HK-2 (cell line): ENCODE measurements at regions not wholly inside any gene's neighbourhood (a gene's known extent, or its start where the extent isn't known, plus 50 kb on each side); places are given as distances from the start of the nearest gene placed in this dataset.

Experiments used
- DNase-seq: peaks from one replicate; pipeline ENCODE4 v3.0.0-alpha.2; 2018; ENCODE audit not compliant: unreplicated experiment

- DNase-seq, result no peak
Measured at GRCh38 chr4:100804576-100805360, 286.9 kb upstream of the EMCN start.

- no peak for DNase-seq
Measured at GRCh38 chr4:100803751-100804150, 285.9 kb upstream of the EMCN start.

DNA sequence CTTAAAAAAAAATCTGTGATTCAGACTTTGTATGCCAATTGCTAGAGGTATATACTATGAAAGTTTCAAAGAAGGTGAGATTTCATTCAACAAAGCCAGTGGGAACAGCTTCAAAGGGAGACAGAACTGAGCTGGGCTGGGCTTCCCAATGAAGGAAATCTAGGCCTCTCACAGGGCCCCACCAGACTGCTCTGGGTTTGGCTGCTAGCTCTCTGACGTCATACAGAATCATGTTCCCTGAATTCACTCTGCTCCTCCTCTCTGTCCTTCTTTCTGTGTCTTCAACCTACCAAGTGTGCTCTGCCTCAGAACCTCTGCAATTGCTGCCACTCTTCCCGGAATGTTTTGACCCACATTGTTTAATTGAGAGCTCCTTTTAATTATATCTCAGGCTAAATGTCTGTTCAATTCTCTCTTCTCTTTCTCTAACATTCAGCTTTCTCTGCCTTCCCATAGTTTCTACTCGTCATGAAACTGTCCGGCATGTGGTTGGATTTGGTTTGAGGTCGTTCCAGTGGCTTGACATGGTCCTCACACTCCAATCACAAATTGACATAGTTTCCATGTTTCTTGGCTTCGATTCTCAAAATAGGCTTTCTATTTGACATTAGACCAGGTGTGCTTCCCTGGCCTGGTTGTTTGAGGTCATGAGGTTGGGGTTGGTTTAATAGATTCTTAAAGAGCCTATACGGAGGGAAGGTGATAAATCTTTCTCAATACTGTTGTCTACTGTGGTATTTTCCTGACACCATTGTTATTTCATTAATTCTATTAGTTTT is 282.1 kb upstream of the EMCN start:
- DNase-seq, result no peak

DNA sequence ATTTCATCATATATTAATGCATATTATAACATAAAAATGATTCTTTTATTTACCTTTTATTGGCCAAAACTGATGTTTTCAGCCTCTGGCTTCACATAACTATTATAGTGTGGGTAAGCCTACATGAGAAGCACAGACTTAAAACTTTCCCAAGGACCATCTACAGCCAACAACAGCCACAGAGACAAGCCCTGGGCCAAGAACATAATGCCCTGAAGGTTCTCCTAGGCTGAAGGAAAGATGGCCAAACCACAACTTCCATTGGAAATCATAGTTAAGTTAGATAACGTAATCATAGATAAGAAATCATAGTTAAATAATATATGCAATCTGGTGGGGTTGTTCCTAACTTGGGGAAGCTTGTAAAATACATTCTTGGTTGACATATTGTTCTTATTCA is 280.0 kb upstream of the EMCN start:
- DNase-seq, result no peak

DNA sequence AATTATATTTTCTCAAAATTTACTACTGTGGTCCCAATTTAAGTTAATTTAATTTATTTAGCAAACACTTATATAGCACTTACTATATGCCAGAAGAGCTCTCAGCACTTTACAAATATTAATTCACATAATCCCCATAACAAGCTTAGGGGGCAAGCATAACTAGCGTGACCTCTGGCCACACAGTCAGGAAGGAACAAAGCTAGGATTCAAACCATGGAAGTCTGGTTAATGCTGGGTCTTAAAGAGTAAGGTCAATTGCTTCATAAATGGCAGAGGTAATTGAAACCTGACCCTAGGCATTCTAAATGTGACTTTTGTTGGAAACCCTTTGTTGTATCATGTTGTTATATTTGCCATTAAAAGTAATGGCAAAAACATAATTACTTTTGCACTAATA is 279.5 kb upstream of the EMCN start:
- DNase-seq, result no peak

DNA sequence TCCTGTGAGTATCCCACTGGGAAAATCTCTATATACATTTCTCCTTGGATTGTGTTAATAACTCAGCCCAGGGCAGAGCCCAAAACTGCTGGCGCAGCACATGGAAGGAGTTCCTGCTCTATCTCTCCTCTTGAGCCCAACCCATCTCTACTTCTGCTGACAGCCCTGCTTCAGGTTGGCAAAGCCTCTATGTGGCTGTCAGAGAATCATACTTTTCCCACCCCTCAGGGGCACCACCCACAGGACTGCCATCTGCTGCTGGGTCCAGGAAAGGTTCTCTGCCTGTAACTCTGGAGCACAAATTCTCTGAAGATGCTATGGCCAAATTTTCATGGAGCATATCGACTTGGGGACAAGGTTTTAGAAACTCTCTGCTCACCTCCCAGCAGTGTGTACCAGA is 278.5 kb upstream of the EMCN start:
- no peak for DNase-seq

- DNase-seq, result no peak
Measured at GRCh38 chr4:100795581-100795980, 277.8 kb upstream of the EMCN start.

GRCh38 chr4:100790836-100791615 is 273.2 kb upstream of the EMCN start:
- DNase-seq, result no peak

DNA sequence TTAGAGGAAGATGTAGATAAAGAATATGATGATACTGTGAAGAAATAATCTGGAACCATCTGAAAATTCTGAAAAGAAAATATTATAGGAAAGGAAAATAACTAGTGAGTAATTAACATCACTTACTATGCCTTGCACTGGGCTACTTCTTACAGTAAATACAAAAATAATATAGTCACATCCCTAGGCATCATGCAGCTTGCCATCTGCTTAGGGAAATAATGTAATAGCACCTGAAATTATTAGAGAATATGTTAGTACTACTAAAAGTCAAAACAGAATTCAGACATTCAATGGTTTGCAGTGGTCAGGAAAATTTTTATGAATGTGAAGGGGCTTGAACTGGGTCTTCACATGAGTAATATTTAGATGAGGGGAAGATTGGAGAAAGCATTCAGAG is 272.2 kb upstream of the EMCN start:
- DNase-seq, result no peak

- no peak for DNase-seq
Measured at GRCh38 chr4:100786481-100786880, 268.7 kb upstream of the EMCN start.

GRCh38 chr4:100782356-100782755 is 264.5 kb upstream of the EMCN start:
- no peak for DNase-seq

GRCh38 chr4:100781435-100781834 is 263.6 kb upstream of the EMCN start:
- no peak for DNase-seq

GRCh38 chr4:100780126-100780525 is 262.3 kb upstream of the EMCN start:
- DNase-seq, result no peak

GRCh38 chr4:100778431-100778830 is 260.6 kb upstream of the EMCN start:
- no peak for DNase-seq

GRCh38 chr4:100762738-100763137 is 244.9 kb upstream of the EMCN start:
- DNase-seq, result no peak

DNA sequence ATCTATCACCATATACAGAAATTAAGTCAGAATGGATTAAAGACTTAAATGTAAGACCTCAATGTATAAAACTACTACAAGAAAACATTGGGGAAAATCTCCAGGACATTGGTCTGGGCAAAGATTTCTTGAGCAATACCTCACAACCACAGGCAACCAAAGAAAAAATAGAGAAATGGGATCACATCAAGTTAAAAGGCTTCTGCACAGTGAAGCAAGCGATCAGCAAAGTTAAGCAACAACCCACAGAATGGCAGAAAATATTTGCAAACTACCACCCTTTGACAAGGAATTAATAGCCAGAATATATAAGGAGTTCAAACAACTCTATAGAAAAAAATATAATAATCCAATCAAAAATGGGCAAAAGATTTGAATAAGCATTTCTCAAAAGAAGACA is 236.9 kb upstream of the EMCN start:
- DNase-seq, result no peak

DNA sequence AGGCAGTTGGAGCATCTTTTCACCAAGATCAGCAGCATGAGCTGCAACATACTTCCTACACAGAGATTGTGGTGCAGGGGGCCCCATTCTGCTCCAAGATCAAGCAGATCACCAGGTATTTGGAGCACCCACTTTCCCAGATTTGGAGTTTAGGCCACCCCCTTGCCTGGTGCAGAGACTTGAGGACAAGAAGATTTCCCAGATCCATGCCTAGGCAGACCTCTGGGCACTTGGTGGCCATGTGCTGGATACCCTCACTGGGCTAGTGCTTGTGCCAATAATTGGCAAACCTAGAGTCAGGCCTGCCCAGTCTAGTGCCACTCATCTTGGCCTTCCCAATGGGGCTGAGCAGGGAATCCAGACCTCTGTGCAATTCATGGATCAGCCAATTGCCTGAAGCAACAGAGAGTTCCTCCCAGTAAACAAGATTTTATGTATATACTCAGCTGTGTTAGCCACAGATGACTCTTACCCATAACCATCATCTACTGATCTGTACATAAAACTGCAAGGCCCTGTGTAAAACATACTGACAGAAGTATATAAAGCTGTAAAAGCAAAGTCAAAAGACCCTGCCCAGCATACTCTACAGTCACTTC is 228.4 kb upstream of the EMCN start:
- no peak for DNase-seq

- no peak for DNase-seq
Measured at GRCh38 chr4:100742045-100742444, 224.2 kb upstream of the EMCN start.

DNA sequence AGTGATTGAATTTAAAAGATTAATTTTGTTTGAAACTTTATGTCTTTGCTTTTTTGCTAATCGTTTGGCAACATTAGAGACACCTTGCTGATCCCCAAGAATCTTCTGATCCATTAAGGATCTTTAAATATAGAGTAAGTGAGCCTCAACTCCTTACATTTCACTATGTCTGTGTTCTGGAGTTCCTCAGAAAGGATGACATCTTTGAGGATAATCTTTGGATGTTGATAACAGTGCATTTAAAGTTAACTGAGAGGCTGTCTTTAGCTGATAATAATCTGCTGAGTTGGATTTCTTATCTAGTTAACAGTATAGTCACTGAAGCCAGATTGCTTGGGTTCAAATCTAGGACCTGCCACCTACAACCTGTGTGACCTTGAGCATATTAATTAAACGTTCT is 221.6 kb upstream of the EMCN start:
- DNase-seq, result no peak

DNA sequence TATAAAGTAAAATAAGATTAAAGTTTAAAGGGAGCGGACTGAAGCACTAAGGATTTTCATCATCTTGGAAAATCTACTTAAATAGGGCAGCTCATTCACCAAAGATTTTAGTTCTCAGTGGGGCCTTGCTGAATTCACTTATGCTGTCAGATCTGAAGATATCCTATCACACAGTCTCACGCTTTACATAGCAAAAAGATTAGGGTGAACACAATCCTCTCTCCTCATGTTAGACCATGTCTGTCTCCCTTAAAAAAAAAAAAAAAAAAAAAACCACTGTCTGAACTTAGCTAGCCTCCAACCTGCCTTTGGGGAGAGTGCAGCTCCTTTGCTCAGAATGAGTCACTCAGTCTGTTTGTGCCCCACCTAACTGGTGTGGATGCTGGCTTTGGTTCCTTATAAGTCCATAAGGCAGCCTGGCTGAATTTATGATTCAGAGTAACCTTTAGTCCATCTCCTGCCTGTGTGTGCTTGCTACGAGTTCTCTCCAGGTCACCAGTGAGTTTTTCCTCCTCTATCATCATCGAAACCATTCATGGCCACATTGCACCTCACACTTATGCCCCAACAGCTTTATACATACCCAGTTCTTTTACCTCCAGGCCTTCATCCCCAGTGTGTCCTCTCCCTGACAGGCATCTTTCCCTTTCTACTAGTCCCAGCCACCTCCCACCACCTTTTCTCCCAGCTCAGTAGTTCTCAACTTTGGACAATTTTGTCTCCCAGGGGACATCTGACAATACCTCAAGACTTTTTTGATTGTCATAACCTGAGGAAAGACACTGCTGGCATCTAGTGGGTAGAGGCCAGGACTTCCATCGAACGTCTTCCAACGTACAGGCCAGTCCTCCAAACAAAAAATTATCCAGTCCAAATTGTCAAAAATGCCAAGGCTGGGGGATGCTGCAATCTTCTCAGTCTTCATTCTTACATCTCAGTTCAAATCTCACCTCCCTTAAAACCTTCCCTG is 220.7 kb upstream of the EMCN start:
- DNase-seq, result peak; percentile 5
